ENCODE measurements at regions not wholly inside any gene's neighbourhood (a gene's known extent, or its start where the extent isn't known, plus 50 kb on each side); places are given as distances from the start of the nearest gene placed in this dataset.

DNA sequence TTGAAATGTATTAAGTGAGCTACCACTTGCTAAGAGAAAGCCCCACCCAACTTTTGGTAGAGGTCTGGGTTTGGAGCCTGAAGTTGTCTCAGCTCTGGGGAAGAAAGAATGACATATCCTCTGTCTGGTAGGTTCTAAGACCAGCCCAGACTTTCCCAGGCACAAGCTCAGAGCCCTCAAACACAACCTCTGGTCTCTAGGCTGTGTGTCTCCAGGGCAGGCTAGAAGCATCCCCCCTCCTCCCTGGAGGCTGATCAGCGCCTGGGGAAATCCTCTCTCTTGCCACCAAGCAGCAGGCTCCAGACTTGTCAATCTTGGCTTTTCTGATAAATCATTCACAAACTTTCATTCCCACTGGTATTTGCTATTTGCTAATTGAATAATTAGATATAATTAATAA lies 226.5 kb upstream of the CST7 start:
- TF ChIP-seq POLR2A (IDR thresholded peaks at IDR 0.05; ENCODE audit: low read depth, low read length) (no peak), USF2 (IDR thresholded peaks at IDR 0.05; ENCODE audit: low read depth, low read length) (no peak), CTCF (conservative IDR thresholded peaks at IDR 0.05; ENCODE audit: low read depth, low read length) (no peak), RAD21 (IDR thresholded peaks at IDR 0.05; ENCODE audit: low read length) (no peak), MAZ (IDR thresholded peaks at IDR 0.05; ENCODE audit: borderline replicate concordance, low read depth, low read length) (no peak), RCOR1 (IDR thresholded peaks at IDR 0.05; ENCODE audit: insufficient replicate concordance, low read length) (no peak), SMC3 (IDR thresholded peaks at IDR 0.05; ENCODE audit: low read depth, low read length) (no peak), CEBPB (IDR thresholded peaks at IDR 0.05; ENCODE audit: low read depth, low read length) (no peak), RFX5 (IDR thresholded peaks at IDR 0.05; ENCODE audit: low read depth, low read length) (no peak), NFE2L2 (IDR thresholded peaks at IDR 0.05; ENCODE audit: low read depth, low read length) (no peak), MXI1 (IDR thresholded peaks at IDR 0.05; ENCODE audit: borderline replicate concordance, low read depth, low read length) (no peak), MAFK (IDR thresholded peaks at IDR 0.05; ENCODE audit: low read depth, low read length) (no peak)
